Adrenal gland (tissue), 9 donors: ENCODE measurements at regions not wholly inside any gene's neighbourhood (a gene's known extent, or its start where the extent isn't known, plus 50 kb on each side); places are given as distances from the start of the nearest gene placed in this dataset.

Source experiments
- DNase-seq, 7 donors: peaks; one replicate each; pipeline ENCODE4 v3.0.0-alpha.2; 2019 to 2020
- H3K27ac ChIP-seq, 5 donors: fragments of 200-600 bp; sonication (generic) in 4 of 5; 1 replicate in 3 of 5; 2 replicates in 2 of 5; pipeline versions ENCODE4 v1.5.1 to v1.8.0; 2016 to 2020; ENCODE audit warnings: mild to moderate bottlenecking in 1 of 5
- H3K27me3 ChIP-seq: fragments of 200-600 bp; 2 replicates; pipeline ENCODE4 v1.8.0; 2021
- H3K36me3 ChIP-seq, 2 donors: fragments of 200-600 bp; replicated peaks in 1 of 2; 1 replicate in 1 of 2; 2 replicates in 1 of 2; pipeline versions ENCODE4 v1.5.1 to v1.8.0; 2018 to 2022
- H3K4me1 ChIP-seq, 2 donors: fragments of 200-600 bp; replicated peaks in 1 of 2; 1 replicate in 1 of 2; 2 replicates in 1 of 2; pipeline versions ENCODE4 v1.5.1 to v1.8.0; 2018 to 2021
- H3K4me3 ChIP-seq, 4 donors: fragments of 200-600 bp; sonication (generic) in 3 of 4; one replicate each; pipeline ENCODE4 v1.5.1; 2016 to 2018
- H3K9me3 ChIP-seq, 3 donors: fragments of 200-600 bp; sonication (generic) in 1 of 3; replicated peaks in 1 of 3; 1 replicate in 2 of 3; 2 replicates in 1 of 3; pipeline versions ENCODE4 v1.5.1 to v1.8.0; 2016 to 2021
- CTCF ChIP-seq, 6 experiments: fragments of 450-650 bp in 4 of 6; fragments of 200-600 bp in 2 of 6; sonication (generic) in 1 of 6; IDR thresholded peaks; 1 replicate in 5 of 6; 2 replicates in 1 of 6; pipeline versions ENCODE4 v1.5.1 to v1.8.0; 2016 to 2021; ENCODE audit warnings: antibody characterized with exemption in 6 of 6, mild to moderate bottlenecking in 2 of 6, moderate library complexity in 1 of 6
- POLR2A ChIP-seq, 2 donors: fragments of 450-650 bp; IDR thresholded peaks; one replicate each; pipeline ENCODE4 v1.6.1; 2017; ENCODE audit warnings: antibody characterized with exemption in 2 of 2, mild to moderate bottlenecking in 2 of 2, moderate library complexity in 1 of 2
- WGBS, 4 donors: extraction: QIAGEN DNeasy Blood & Tissue Kit in 2 of 4; methylation state at CpG; one replicate each; pipeline versions ENCODE4 v1.1.5 to v1.1.7; 2013 to 2017; 5-methylcytosine and 5-hydroxymethylcytosine counted together
- intact Hi-C, 2 donors: fragments of 100-400 bp; cut with DNase I; formaldehyde crosslinking; loops; one replicate each; pipeline versions ENCODE4 v1.14.1 to v1.15.0; 2022 to 2023
- donor health status: healthy with polysubstance abuse.
- donor health status: Bipolar disorder and iron deficiency.
- donor health status: DM: yes; HTN: yes; CAD: no.
- donor health status: DM: no; HTN: no; CAD: no.
- donor health status: DM: no; HTN: no; CAD: no.

GRCh38 chr6:25220857-25221256, 58.3 kb upstream of the CARMIL1 start:
- 80 to 96% (median 82%) methylated on average over 1 of the region's 1 CpG for whole genome bisulfite sequencing, 4 donors
- no peaks in the 10 kb centered on the region for H3K9me3 ChIP-seq
- H3K27ac ChIP-seq: peak overlapping the region in 1 of 5 donors; percentile 20
- no peak overlapping the region for H3K4me3 ChIP-seq
- intact Hi-C loops: loop anchor here in 1 of 2 donors (10.0 kb wide), 1 partner anchor 494 kb away; no protein-coding TSS in a partner anchor
- DNase-seq: no peak
- no peak for TF ChIP-seq CTCF (IDR thresholded peaks at IDR 0.05)
- TF ChIP-seq POLR2A (IDR thresholded peaks at IDR 0.05): no peak
- peaks cover 11 to 48% of the 10 kb centered on the region in 2 donors for H3K4me1 ChIP-seq
- no peaks in the 10 kb centered on the region for H3K27me3 ChIP-seq
- H3K36me3 ChIP-seq: no peaks in the 10 kb centered on the region

GRCh38 chr6:25222006-25222678, 57.0 kb upstream of the CARMIL1 start:
- Histone ChIP-seq H3K27me3 (no peaks in the 10 kb centered on the region), H3K27ac (peak overlapping the region; percentile 27 to 77 (median 50)), H3K4me3 (no peak overlapping the region), H3K36me3 (no peaks in the 10 kb centered on the region), H3K9me3 (no peaks in the 10 kb centered on the region), H3K4me1 (peaks cover 11 to 48% of the 10 kb centered on the region in 2 donors)
- TF ChIP-seq POLR2A (IDR thresholded peaks at IDR 0.05) (no peak), CTCF (IDR thresholded peaks at IDR 0.05) (no peak)
- intact Hi-C loops: loop anchor here in 1 of 2 donors (10.0 kb wide), 1 partner anchor 493 kb away; no protein-coding TSS in a partner anchor
- peak in 4 of 7 donors; percentile 15 to 61 (median 38) for DNase-seq

GRCh38 chr6:25223490-25223991, 55.6 kb upstream of the CARMIL1 start:
- H3K4me3 ChIP-seq: peak overlapping the region in 1 of 4 donors; percentile 48
- H3K27me3 ChIP-seq: no peaks in the 10 kb centered on the region
- DNase-seq: peak; percentile 59 to 88 (median 73)
- peaks cover 11 to 48% of the 10 kb centered on the region in 2 donors for H3K4me1 ChIP-seq
- TF ChIP-seq CTCF (IDR thresholded peaks at IDR 0.05) (peak; percentile 84 to 96 (median 88)), POLR2A (IDR thresholded peaks at IDR 0.05) (no peak)
- no peak overlapping the region for H3K27ac ChIP-seq
- 2 to 6% (median 3%) methylated on average over 4 of the region's 4 CpGs for WGBS, 4 donors
- intact Hi-C loops: loop anchor here in 1 of 2 donors (10.0 kb wide), 1 partner anchor 491 kb away; no protein-coding TSS in a partner anchor
- H3K9me3 ChIP-seq: no peaks in the 10 kb centered on the region
- H3K36me3 ChIP-seq: no peaks in the 10 kb centered on the region

- intact Hi-C loops: loop anchor here in 1 of 2 donors (10.0 kb wide), 1 partner anchor 491 kb away; no protein-coding TSS in a partner anchor
- no peak for TF ChIP-seq CTCF (IDR thresholded peaks at IDR 0.05)
- no peak for TF ChIP-seq POLR2A (IDR thresholded peaks at IDR 0.05)
- Histone ChIP-seq H3K27ac (no peak overlapping the region), H3K4me3 (no peak overlapping the region), H3K4me1 (peaks cover 11 to 43% of the 10 kb centered on the region in 2 donors), H3K36me3 (no peaks in the 10 kb centered on the region), H3K27me3 (no peaks in the 10 kb centered on the region), H3K9me3 (no peaks in the 10 kb centered on the region)
- WGBS, 4 donors: 80 to 92% (median 87%) methylated on average over 4 of the region's 4 CpGs
- DNase-seq: no peak
These were observed 54.9 kb upstream of the CARMIL1 start for GRCh38 chr6:25224242-25224641.
